PC-9 (cell line): ENCODE measurements at regions not wholly inside any gene's neighbourhood (a gene's known extent, or its start where the extent isn't known, plus 50 kb on each side); places are given as distances from the start of the nearest gene placed in this dataset.

ENCODE experiments used
- CTCF ChIP-seq: fragments of 200-600 bp; sonication (generic); conservative IDR thresholded peaks from 2 replicates; pipeline ENCODE4 v1.6.1; 2017; ENCODE audit warnings: mixed run types, antibody characterized with exemption, mild to moderate bottlenecking, moderate library complexity
- EZH2 ChIP-seq: fragments of 200-600 bp; sonication (generic); IDR thresholded peaks from 2 replicates; pipeline ENCODE4 v1.8.0; 2017; ENCODE audit warnings: antibody characterized with exemption, low read depth

GRCh38 chr10:6770846-6771245, 190.8 kb upstream of the PRKCQ start:
- TF ChIP-seq CTCF (no peak), EZH2 (no peak)
